BE2C (cell line): ENCODE measurements at regions not wholly inside any gene's neighbourhood (a gene's known extent, or its start where the extent isn't known, plus 50 kb on each side); places are given as distances from the start of the nearest gene placed in this dataset.

Experiments
- DNase-seq: peaks from one replicate; pipeline ENCODE4 v3.0.0-alpha.2; 2020
- H3K27me3 ChIP-seq: fragments of 250-450 bp; sonication (Bioruptor Pico); 2 replicates; pipeline ENCODE4 v1.5.1; 2020; ENCODE audit warnings: mild to moderate bottlenecking
- H3K36me3 ChIP-seq: fragments of 250-450 bp; sonication (Bioruptor Pico); 2 replicates; pipeline ENCODE4 v1.5.1; 2020; ENCODE audit warnings: mild to moderate bottlenecking
- H3K4me1 ChIP-seq: fragments of 250-450 bp; sonication (Bioruptor Pico); 2 replicates; pipeline ENCODE4 v1.5.1; 2020
- H3K4me3 ChIP-seq: 2 replicates; pipeline ENCODE4 v1.5.1; 2011; ENCODE audit warnings: low read depth, low read length
- H3K9me3 ChIP-seq: fragments of 250-450 bp; sonication (Bioruptor Pico); 2 replicates; pipeline ENCODE4 v1.5.1; 2020
- CTCF ChIP-seq: IDR thresholded peaks from 2 replicates; pipeline ENCODE4 v1.5.1; 2012; ENCODE audit warnings: mild to moderate bottlenecking, low read depth, low read length

GRCh38 chr2:5515693-5516092 is 176.5 kb upstream of the SOX11 start:
- no peaks in the 10 kb centered on the region; the same call in 1 of the 2 replicates for H3K9me3 ChIP-seq
- TF ChIP-seq CTCF = no peak

GRCh38 chr2:5519286-5519685 is 172.9 kb upstream of the SOX11 start:
- H3K4me1 ChIP-seq = no peaks in the 10 kb centered on the region
- TF ChIP-seq CTCF = no peak
- no peaks in the 10 kb centered on the region for H3K27me3 ChIP-seq
- no peaks in the 10 kb centered on the region for H3K36me3 ChIP-seq
- H3K9me3 ChIP-seq = no peaks in the 10 kb centered on the region
- DNase-seq = no peak
- no peak overlapping the region for H3K4me3 ChIP-seq

More at GRCh38 chr2:5515693-5516092, 176.5 kb upstream of the SOX11 start:
- Histone ChIP-seq H3K27me3 (no peaks in the 10 kb centered on the region), H3K4me1 (no peaks in the 10 kb centered on the region), H3K4me3 (no peak overlapping the region), H3K36me3 (no peaks in the 10 kb centered on the region)
- no peak for DNase-seq

GRCh38 chr2:5520463-5520972 is 171.7 kb upstream of the SOX11 start:
- Histone ChIP-seq H3K9me3 (no peaks in the 10 kb centered on the region), H3K27me3 (no peaks in the 10 kb centered on the region), H3K36me3 (no peaks in the 10 kb centered on the region), H3K4me1 (no peaks in the 10 kb centered on the region), H3K4me3 (no peak overlapping the region)
- no peak for DNase-seq
- no peak for TF ChIP-seq CTCF

GRCh38 chr2:5521461-5521860 is 170.7 kb upstream of the SOX11 start:
- TF ChIP-seq CTCF = no peak
- H3K27me3 ChIP-seq = no peaks in the 10 kb centered on the region
- no peaks in the 10 kb centered on the region for H3K36me3 ChIP-seq
- no peak overlapping the region for H3K4me3 ChIP-seq
- DNase-seq = no peak
- H3K4me1 ChIP-seq = no peaks in the 10 kb centered on the region
- no peaks in the 10 kb centered on the region; the same call in 1 of the 2 replicates for H3K9me3 ChIP-seq

GRCh38 chr2:5524551-5524950 is 167.6 kb upstream of the SOX11 start:
- H3K4me1 ChIP-seq = no peaks in the 10 kb centered on the region
- no peaks in the 10 kb centered on the region for H3K27me3 ChIP-seq
- H3K4me3 ChIP-seq = no peak overlapping the region
- no peaks in the 10 kb centered on the region; the same call in 1 of the 2 replicates for H3K9me3 ChIP-seq
- DNase-seq = no peak
- TF ChIP-seq CTCF = no peak
- no peaks in the 10 kb centered on the region for H3K36me3 ChIP-seq

GRCh38 chr2:5528706-5529105 is 163.5 kb upstream of the SOX11 start:
- H3K9me3 ChIP-seq = no peaks in the 10 kb centered on the region; the same call in 1 of the 2 replicates

More at GRCh38 chr2:5528706-5529105, 163.5 kb upstream of the SOX11 start:
- TF ChIP-seq CTCF = no peak
- Histone ChIP-seq H3K36me3 (no peaks in the 10 kb centered on the region), H3K4me3 (no peak overlapping the region), H3K4me1 (no peaks in the 10 kb centered on the region), H3K27me3 (no peaks in the 10 kb centered on the region)
- no peak for DNase-seq
